ENCODE measurements at regions not wholly inside any gene's neighbourhood (a gene's known extent, or its start where the extent isn't known, plus 50 kb on each side); places are given as distances from the start of the nearest gene placed in this dataset.

GRCh38 chr20:53887973-53888372 is 182.4 kb downstream of the BCAS1 start:
- no peak for TF ChIP-seq POLR2A (IDR thresholded peaks at IDR 0.05)
- TF ChIP-seq, protein P1, sequence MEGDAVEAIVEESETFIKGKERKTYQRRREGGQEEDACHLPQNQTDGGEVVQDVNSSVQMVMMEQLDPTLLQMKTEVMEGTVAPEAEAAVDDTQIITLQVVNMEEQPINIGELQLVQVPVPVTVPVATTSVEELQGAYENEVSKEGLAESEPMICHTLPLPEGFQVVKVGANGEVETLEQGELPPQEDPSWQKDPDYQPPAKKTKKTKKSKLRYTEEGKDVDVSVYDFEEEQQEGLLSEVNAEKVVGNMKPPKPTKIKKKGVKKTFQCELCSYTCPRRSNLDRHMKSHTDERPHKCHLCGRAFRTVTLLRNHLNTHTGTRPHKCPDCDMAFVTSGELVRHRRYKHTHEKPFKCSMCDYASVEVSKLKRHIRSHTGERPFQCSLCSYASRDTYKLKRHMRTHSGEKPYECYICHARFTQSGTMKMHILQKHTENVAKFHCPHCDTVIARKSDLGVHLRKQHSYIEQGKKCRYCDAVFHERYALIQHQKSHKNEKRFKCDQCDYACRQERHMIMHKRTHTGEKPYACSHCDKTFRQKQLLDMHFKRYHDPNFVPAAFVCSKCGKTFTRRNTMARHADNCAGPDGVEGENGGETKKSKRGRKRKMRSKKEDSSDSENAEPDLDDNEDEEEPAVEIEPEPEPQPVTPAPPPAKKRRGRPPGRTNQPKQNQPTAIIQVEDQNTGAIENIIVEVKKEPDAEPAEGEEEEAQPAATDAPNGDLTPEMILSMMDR (IDR thresholded peaks at IDR 0.05) = no peak

Measured in right lobe of liver (tissue), 4 donors.